Mesodermal cell (in vitro differentiated cells): ENCODE measurements at regions not wholly inside any gene's neighbourhood (a gene's known extent, or its start where the extent isn't known, plus 50 kb on each side); places are given as distances from the start of the nearest gene placed in this dataset.

Experiments used
- H3K27ac ChIP-seq: 2 replicates; pipeline ENCODE4 v1.7.0; 2013; ENCODE audit warnings: mild to moderate bottlenecking, low read depth, low read length, moderate library complexity; ENCODE audit not compliant: severe bottlenecking
- H3K36me3 ChIP-seq: 2 replicates; pipeline ENCODE4 v1.7.1; 2013; ENCODE audit warnings: mild to moderate bottlenecking, low read length, moderate library complexity; ENCODE audit not compliant: control insufficient read depth, insufficient read depth
- H3K4me1 ChIP-seq: one replicate; pipeline ENCODE4 v1.7.1; 2013; ENCODE audit warnings: mild to moderate bottlenecking, low read length; ENCODE audit not compliant: insufficient read depth, control insufficient read depth, poor library complexity, severe bottlenecking
- H3K4me3 ChIP-seq: 2 replicates; pipeline ENCODE4 v1.7.0; 2013; ENCODE audit warnings: low read length, control low read depth, mild to moderate bottlenecking; ENCODE audit not compliant: insufficient read depth, poor library complexity, severe bottlenecking; ENCODE audit errors: extremely low read depth
- H3K9me3 ChIP-seq: 2 replicates; pipeline ENCODE4 v1.7.1; 2013; ENCODE audit warnings: mild to moderate bottlenecking, low read length, moderate library complexity; ENCODE audit not compliant: control insufficient read depth
- WGBS, 2 experiments: methylation state at CpG; one replicate each; pipeline ENCODE4 v1.1.5; 2013; ENCODE audit warnings: missing lambda C conversion rate in 2 of 2; ENCODE audit not compliant: insufficient coverage in 2 of 2; 5-methylcytosine and 5-hydroxymethylcytosine counted together

DNA sequence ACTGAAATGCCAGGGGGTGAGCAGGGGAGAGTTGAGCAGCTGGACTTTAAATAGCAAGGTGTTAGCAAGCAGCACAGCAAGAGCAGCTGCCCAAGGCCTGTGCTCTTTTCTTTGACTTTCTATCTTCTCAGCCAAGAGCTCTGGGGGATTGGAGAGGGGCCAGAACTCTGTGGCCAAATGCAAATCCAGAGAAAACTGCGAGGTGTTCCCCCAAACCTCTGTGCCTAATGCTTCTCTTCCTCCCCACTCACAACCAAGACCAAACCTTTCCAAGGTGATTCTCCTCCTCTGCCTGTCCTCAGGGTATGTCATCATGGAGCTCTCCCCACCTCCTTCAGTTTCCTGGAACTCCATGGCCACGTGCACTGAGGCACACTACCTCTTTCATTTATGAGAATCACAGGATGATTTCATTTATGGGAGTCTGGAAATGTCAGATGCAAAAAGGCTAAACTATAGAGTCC is 118.7 kb upstream of the WWC1 start:
- Histone ChIP-seq H3K36me3 (no peaks in the 10 kb centered on the region), H3K9me3 (no peaks in the 10 kb centered on the region), H3K27ac (no peak overlapping the region), H3K4me3 (no peak overlapping the region), H3K4me1 (peaks cover 6% of the 10 kb centered on the region)
- WGBS, 2 experiments = 100% methylated on average over 1 of the region's 2 CpGs

DNA sequence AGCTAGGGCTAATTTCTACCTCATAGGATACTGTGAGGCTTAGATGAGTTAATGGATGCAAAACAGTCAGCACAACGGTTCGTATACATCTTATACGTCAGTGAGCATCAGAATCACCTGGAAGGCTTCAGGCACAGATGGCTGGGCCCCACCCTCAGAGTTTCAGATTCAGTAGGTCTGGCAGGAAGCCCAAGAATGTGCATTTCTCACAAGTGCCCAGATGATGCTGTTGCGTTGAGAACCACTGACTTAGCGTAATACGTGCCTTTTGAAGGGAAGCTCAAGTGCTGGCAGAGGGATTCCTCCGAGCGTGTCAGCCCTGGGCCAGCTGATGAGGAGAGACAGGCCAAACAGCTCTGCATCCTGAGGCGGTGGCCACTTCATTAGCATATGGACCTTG is 117.1 kb upstream of the WWC1 start:
- 87 to 94% methylated on average over 9 of the region's 9 CpGs for WGBS, 2 experiments
- no peaks in the 10 kb centered on the region for H3K9me3 ChIP-seq
- H3K4me1 ChIP-seq = peaks cover 15% of the 10 kb centered on the region
- no peak overlapping the region for H3K4me3 ChIP-seq
- H3K36me3 ChIP-seq = no peaks in the 10 kb centered on the region
- no peak overlapping the region for H3K27ac ChIP-seq

DNA sequence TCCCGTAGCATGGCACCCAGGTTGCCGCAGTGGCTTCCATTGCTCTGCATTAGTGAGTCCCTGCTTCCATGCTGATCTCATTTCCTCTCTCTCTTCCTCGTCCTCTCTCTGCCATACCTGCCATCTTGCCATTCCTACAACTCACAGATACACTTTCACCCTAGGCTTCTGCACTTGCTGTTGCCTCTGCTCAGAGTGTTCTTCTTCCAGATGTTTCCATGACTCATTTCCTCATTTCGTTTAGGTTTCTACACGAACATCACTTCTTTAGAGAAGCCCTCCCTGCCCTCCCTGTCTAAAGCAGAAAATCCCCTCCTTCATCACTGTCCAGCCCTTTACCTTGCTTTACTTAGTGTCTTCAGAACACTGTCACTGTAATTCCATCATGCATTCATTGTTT is 115.2 kb upstream of the WWC1 start:
- no peaks in the 10 kb centered on the region for H3K9me3 ChIP-seq
- H3K36me3 ChIP-seq = no peaks in the 10 kb centered on the region
- WGBS, 2 experiments = 91 to 93% methylated on average over 5 of the region's 5 CpGs
- H3K4me3 ChIP-seq = no peak overlapping the region
- no peak overlapping the region for H3K27ac ChIP-seq
- peaks cover 17% of the 10 kb centered on the region for H3K4me1 ChIP-seq

DNA sequence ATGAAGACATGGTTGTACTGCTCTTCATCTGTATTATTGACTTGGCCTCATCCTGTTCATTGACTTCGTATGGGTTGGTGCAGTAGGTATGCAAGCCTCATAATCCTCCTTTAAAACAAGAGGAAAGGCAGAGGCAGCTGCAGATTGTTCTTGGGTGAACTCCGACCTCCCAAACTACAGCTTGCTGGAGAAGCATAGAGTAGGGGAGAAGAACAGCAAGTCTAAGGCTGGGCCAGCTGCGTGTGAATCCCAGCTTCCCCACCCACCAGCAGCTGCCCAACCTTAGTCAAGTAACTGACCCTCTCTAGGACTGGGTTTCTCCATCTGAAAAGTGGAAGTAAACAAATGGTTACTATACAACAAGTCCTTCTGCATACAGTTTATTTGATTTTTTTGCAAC is 114.5 kb upstream of the WWC1 start:
- H3K4me1 ChIP-seq = peaks cover 19% of the 10 kb centered on the region
- no peaks in the 10 kb centered on the region for H3K9me3 ChIP-seq
- H3K27ac ChIP-seq = no peak overlapping the region
- no peak overlapping the region for H3K4me3 ChIP-seq
- H3K36me3 ChIP-seq = no peaks in the 10 kb centered on the region
- WGBS, 2 experiments = 60 to 83% methylated on average over 1 of the region's 3 CpGs

DNA sequence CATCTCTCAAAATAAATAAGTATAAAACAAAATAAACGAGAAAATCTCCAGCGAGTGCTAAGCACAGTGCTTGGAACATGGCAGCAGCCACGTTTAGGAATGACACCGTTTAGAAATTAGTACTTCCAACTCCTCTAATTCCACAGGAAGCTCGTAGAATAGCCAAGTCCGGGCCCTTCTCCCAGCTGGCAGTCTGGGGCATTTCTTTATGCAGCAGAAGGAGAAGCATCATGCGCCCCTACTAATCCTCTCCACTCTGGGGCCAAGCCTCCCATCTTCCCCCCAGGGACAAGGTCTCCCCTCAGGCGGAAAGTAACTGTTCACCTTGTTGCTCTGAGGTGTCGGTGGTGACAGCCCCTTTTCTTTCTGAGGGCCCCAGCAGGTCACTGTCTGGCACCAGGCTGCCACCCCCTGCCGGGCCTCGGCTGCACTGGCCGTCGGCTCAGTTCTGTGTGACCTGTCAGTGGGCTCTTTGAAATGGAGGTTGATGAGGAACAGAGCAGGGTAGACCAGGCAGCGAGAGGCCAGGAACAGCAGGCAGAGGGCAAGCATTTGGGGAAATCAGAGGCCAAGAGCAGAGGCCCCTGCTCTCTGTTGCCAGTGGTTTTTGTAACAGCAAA is 113.5 kb upstream of the WWC1 start:
- H3K4me3 ChIP-seq = no peak overlapping the region
- WGBS, 2 experiments = 37 to 40% methylated on average over 7 to 10 of the region's 14 CpGs
- peak overlapping the region; percentile 88 for H3K27ac ChIP-seq
- H3K9me3 ChIP-seq = no peaks in the 10 kb centered on the region
- no peaks in the 10 kb centered on the region for H3K36me3 ChIP-seq
- H3K4me1 ChIP-seq = peaks cover 19% of the 10 kb centered on the region

DNA sequence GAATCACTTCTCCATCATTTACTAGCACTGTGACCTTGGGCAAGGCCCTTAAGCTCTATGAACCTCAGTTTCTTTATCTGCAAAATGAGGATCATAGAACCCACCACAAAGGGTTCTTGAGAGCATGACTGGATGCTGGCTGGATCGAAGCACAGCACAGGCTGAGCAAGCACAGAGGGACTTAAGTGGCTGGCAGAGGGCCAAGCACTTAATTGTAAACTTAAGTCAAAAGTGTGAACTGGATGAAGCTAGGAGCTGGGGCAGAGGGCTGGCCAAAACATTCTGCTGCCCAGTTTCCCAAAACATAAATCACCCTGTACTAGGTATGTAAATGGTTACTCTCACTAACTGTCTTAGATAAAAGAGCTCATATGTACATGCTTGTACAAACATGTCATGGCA is 112.3 kb upstream of the WWC1 start:
- Histone ChIP-seq H3K36me3 (no peaks in the 10 kb centered on the region), H3K4me1 (peaks cover 19% of the 10 kb centered on the region), H3K27ac (peak overlapping the region; percentile 37), H3K9me3 (no peaks in the 10 kb centered on the region), H3K4me3 (no peak overlapping the region)
- 91 to 100% methylated on average over 1 of the region's 1 CpG for WGBS, 2 experiments

DNA sequence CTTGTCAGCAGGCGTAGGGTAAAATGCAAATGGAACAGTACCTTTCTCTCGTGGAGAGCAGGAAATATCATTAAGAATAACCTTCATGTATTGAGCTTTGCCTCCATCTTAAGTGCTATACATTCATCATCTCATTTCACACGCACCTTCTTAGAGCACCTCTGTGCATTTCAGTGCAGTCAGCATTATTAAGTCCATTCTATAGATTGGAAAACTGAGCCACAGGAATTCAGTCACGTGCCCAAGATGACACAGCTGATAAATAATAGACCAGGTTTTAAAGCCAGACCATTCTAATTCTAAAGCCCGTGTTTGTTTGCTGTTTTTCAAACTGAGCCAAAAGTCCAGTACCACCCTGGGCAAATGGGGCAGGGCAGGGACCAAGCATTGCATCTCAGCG is 109.2 kb upstream of the WWC1 start:
- peaks cover 20% of the 10 kb centered on the region for H3K4me1 ChIP-seq
- no peaks in the 10 kb centered on the region for H3K36me3 ChIP-seq
- H3K4me3 ChIP-seq = no peak overlapping the region
- H3K27ac ChIP-seq = no peak overlapping the region
- no peaks in the 10 kb centered on the region for H3K9me3 ChIP-seq
- WGBS, 2 experiments = 92 to 99% methylated on average over 6 of the region's 6 CpGs

DNA sequence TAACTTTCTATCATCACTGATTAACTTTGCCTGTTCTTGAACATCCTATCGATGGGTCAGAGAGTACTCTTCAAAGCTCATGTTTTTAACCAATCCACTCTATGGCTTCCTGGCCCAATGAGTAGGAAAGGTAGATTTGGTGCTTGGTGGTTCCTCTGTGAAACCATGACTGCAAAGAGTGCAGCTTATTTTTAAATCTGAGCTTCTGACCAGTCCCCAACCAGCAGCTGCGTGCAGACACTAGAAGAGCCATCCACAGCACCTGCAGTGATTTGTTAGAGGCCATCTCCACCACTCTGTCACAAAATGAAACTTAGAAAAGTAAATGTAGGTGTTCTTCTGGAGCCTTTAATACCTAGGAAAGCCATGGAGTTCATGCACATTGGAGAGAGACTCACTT is 107.3 kb upstream of the WWC1 start:
- Histone ChIP-seq H3K27ac (no peak overlapping the region), H3K4me1 (peaks cover 11% of the 10 kb centered on the region), H3K36me3 (no peaks in the 10 kb centered on the region), H3K4me3 (no peak overlapping the region), H3K9me3 (no peaks in the 10 kb centered on the region)
- WGBS, 2 experiments = no CpG with 5 or more reads among the region's 2 CpGs

DNA sequence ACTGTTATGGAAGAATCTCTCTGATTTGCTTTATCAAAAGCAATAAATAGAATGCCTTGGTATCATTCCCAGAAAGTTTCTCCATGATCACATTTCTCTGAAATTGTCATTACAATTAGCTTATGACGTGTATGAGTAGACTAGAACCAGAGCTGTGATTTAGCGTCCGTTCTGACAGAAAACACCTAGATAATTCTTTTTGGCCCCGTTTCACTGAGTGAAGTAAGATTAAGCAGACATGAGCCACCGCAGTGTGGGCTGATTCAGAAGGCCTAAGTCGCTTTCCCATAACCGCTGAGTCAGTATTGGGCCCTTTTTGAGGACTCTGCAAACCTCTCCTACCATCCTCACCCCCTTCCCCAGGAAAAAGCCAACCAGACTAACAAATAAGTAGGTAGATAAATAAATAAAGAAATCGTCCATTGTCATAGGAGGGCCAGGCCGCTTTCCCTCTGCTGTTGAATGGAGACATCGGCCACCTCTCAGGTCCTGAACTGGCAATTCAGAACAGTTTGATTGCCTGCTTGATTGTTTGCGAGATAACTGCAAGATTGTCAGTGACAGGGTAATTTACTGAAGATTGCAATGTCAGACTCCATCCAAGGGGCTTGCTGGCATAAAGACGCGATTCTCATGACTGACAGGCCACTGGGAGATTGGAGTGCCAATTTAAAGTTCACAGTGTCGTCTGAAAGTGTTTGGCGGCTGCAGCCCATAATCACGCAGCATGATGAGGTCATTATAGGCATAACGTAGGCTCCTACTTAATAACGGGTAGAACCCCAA is 105.0 kb upstream of the WWC1 start:
- 88 to 94% methylated on average over 13 to 16 of the region's 18 CpGs for WGBS, 2 experiments
- peak overlapping the region; percentile 45 for H3K27ac ChIP-seq
- H3K4me3 ChIP-seq = no peak overlapping the region
- H3K9me3 ChIP-seq = no peaks in the 10 kb centered on the region
- H3K4me1 ChIP-seq = peaks cover 7% of the 10 kb centered on the region
- no peaks in the 10 kb centered on the region for H3K36me3 ChIP-seq

DNA sequence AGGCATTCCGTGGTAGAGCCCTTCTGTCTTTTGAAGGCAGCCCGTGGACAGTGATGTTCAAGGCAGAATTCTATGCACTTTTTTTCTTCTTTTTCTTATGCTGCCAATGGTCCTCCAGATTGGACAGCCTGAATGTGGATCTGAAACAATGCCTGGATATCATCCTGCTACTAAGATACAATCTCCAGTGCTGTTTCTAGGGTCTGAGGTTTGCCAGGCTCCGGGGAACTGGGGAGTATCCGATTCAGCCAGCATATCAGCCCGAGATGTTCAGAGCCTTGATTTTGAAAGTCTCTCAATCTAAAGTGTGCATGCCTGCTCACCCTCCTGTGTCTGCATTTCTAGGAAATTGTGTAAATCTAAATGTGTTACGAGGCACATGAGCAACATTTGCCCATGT is 103.8 kb upstream of the WWC1 start:
- Histone ChIP-seq H3K4me1 (peaks cover 7% of the 10 kb centered on the region), H3K9me3 (no peaks in the 10 kb centered on the region), H3K4me3 (no peak overlapping the region), H3K27ac (peak overlapping the region; percentile 25), H3K36me3 (no peaks in the 10 kb centered on the region)
- 82 to 86% methylated on average over 4 to 6 of the region's 6 CpGs for WGBS, 2 experiments

DNA sequence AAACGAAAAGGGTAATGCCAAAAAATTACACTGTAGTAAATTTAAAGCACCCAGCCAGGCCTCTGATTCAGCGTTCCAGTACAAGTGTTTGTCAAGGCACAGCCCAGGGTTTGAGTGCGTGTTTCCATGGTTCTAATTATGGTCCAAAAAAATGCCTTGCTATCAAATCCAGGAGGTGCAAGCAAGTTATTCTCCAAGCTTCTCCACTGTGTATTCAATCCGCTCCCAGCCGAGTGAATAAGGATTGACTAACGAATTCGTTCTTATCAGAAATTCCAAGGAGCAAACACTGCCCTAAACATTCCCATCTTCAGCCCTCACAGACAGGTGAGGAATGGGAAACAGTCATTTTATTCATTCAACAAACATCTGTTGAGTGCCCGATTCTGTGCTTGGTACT is 103.3 kb upstream of the WWC1 start:
- 89 to 97% methylated on average over 3 to 6 of the region's 8 CpGs for WGBS, 2 experiments
- Histone ChIP-seq H3K4me3 (no peak overlapping the region), H3K4me1 (peaks cover 7% of the 10 kb centered on the region), H3K9me3 (no peaks in the 10 kb centered on the region), H3K27ac (no peak overlapping the region), H3K36me3 (no peaks in the 10 kb centered on the region)
